LNCaP clone FGC (cell line): ENCODE measurements at regions not wholly inside any gene's neighbourhood (a gene's known extent, or its start where the extent isn't known, plus 50 kb on each side); places are given as distances from the start of the nearest gene placed in this dataset.
A peak's percentile ranks its signal among the peaks of the same experiment; 100 is the strongest.
"Not testable (repeated sequence)": the region's sequence is repeated elsewhere in the genome, so short reads cannot be mapped to it uniquely, and the experiment has no call there.

Source experiments
- DNase-seq: peaks from one replicate; pipeline ENCODE4 v3.0.0-alpha.2; 2011; ENCODE audit warnings: low read depth
- H3K4me3 ChIP-seq: 2 replicates; pipeline ENCODE4 v1.5.1; 2011; ENCODE audit warnings: mild to moderate bottlenecking, low read depth, low read length, control low read depth
- TF ChIP-seq, protein P1 (sequence below): IDR thresholded peaks from 2 replicates; pipeline ENCODE4 v1.5.1; 2012; ENCODE audit warnings: mild to moderate bottlenecking; ENCODE audit not compliant: control insufficient read depth, insufficient read depth; ENCODE audit errors: extremely low read depth

GRCh38 chr5:87210743-87211142 lies 56.9 kb upstream of the RASA1 start:
- TF ChIP-seq, protein P1, sequence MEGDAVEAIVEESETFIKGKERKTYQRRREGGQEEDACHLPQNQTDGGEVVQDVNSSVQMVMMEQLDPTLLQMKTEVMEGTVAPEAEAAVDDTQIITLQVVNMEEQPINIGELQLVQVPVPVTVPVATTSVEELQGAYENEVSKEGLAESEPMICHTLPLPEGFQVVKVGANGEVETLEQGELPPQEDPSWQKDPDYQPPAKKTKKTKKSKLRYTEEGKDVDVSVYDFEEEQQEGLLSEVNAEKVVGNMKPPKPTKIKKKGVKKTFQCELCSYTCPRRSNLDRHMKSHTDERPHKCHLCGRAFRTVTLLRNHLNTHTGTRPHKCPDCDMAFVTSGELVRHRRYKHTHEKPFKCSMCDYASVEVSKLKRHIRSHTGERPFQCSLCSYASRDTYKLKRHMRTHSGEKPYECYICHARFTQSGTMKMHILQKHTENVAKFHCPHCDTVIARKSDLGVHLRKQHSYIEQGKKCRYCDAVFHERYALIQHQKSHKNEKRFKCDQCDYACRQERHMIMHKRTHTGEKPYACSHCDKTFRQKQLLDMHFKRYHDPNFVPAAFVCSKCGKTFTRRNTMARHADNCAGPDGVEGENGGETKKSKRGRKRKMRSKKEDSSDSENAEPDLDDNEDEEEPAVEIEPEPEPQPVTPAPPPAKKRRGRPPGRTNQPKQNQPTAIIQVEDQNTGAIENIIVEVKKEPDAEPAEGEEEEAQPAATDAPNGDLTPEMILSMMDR = no peak

DNA sequence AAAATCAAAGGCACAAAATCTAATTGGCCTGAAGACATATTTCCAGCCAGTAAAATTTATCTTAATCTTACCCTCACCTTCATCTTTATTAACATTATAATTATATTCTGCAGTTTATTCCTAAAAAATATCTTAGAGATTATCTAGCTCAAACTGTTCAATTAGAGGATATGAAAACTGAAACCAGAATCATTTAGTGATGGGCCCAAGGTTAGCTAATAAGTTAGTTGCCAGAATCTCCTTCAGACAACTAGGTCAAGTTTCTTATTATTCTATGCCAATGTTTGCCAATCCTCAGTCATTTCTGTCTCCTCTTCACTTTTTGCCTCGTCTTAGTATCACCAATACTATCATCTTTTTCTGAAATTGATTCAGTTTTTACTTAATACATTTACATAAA lies 56.0 kb upstream of the RASA1 start:
- DNase-seq = no peak
- TF ChIP-seq, protein P1 = no peak
- H3K4me3 ChIP-seq = no peak overlapping the region

More at GRCh38 chr5:87210743-87211142, 56.9 kb upstream of the RASA1 start:
- no peak overlapping the region for H3K4me3 ChIP-seq
- peak; percentile 76 for DNase-seq

DNA sequence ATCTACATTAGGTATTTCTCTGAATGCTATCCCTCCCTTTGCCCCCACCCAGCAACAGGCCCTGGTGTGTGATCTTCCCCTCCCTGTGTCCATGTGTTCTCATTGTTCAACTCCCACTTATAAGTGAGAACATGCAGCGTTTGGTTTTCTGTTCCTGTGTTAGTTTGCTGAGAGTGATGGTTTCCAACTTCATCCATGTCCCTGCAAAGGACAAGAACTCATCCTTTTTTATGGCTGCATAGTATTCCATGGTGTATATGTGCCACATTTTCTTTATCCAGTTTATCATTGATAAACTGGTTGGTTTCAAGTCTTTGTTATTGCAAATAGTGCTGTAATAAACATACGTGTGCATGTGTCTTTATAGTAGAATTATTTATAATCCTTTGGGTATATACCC lies 55.5 kb upstream of the RASA1 start:
- DNase-seq = not testable (repeated sequence)

GRCh38 chr5:87217480-87217879 lies 50.2 kb upstream of the RASA1 start:
- not testable (repeated sequence) for H3K4me3 ChIP-seq, DNase-seq

More for the DNA sequence above, 55.5 kb upstream of the RASA1 start:
- not testable (repeated sequence) for H3K4me3 ChIP-seq
